SK-N-SH treated with all-trans-retinoic acid at 6 μM for 48 hours (cell line): ENCODE measurements at regions not wholly inside any gene's neighbourhood (a gene's known extent, or its start where the extent isn't known, plus 50 kb on each side); places are given as distances from the start of the nearest gene placed in this dataset.

Experiments used
- ARNTL ChIP-seq: fragments of 450-650 bp; formaldehyde crosslinking; IDR thresholded peaks from 2 replicates; pipeline ENCODE4 v1.5.0; 2020; ENCODE audit warnings: low read depth, mild to moderate bottlenecking, moderate library complexity, borderline replicate concordance
- CREB5 ChIP-seq: fragments of 250-450 bp; sonication (Bioruptor Pico); IDR thresholded peaks from 2 replicates; pipeline ENCODE4 v1.5.1; 2020; ENCODE audit warnings: low read depth, mild to moderate bottlenecking, moderate library complexity
- ESRRG ChIP-seq: fragments of 250-450 bp; sonication (Bioruptor Pico); IDR thresholded peaks from 2 replicates; pipeline ENCODE4 v1.6.1; 2021; ENCODE audit warnings: mild to moderate bottlenecking
- ZNF70 ChIP-seq: fragments of 450-650 bp; formaldehyde crosslinking; IDR thresholded peaks from 2 replicates; pipeline ENCODE4 v1.5.0; 2020; ENCODE audit warnings: mild to moderate bottlenecking, moderate library complexity

GRCh38 chr3:107861904-107862303 lies 228.9 kb downstream of the CD47 start:
- TF ChIP-seq ARNTL, result no peak
- TF ChIP-seq ESRRG, result no peak
- no peak for TF ChIP-seq CREB5
- no peak for TF ChIP-seq ZNF70 (CRISPR knock-in tag)
